PC-9 (cell line): ENCODE measurements at regions not wholly inside any gene's neighbourhood (a gene's known extent, or its start where the extent isn't known, plus 50 kb on each side); places are given as distances from the start of the nearest gene placed in this dataset.

ENCODE experiments used
- EZH2 ChIP-seq: fragments of 200-600 bp; sonication (generic); IDR thresholded peaks from 2 replicates; pipeline ENCODE4 v1.8.0; 2017; ENCODE audit warnings: antibody characterized with exemption, low read depth
- TF ChIP-seq, protein P1 (sequence below): fragments of 200-600 bp; sonication (generic); conservative IDR thresholded peaks from 2 replicates; pipeline ENCODE4 v1.6.1; 2017; ENCODE audit warnings: mixed run types, antibody characterized with exemption, mild to moderate bottlenecking, moderate library complexity

- TF ChIP-seq, protein P1, sequence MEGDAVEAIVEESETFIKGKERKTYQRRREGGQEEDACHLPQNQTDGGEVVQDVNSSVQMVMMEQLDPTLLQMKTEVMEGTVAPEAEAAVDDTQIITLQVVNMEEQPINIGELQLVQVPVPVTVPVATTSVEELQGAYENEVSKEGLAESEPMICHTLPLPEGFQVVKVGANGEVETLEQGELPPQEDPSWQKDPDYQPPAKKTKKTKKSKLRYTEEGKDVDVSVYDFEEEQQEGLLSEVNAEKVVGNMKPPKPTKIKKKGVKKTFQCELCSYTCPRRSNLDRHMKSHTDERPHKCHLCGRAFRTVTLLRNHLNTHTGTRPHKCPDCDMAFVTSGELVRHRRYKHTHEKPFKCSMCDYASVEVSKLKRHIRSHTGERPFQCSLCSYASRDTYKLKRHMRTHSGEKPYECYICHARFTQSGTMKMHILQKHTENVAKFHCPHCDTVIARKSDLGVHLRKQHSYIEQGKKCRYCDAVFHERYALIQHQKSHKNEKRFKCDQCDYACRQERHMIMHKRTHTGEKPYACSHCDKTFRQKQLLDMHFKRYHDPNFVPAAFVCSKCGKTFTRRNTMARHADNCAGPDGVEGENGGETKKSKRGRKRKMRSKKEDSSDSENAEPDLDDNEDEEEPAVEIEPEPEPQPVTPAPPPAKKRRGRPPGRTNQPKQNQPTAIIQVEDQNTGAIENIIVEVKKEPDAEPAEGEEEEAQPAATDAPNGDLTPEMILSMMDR = no peak
- TF ChIP-seq EZH2 = no peak
Measured at GRCh38 chr11:81887671-81888070, 846.0 kb downstream of the FAM181B start.
